ENCODE measurements at regions not wholly inside any gene's neighbourhood (a gene's known extent, or its start where the extent isn't known, plus 50 kb on each side); places are given as distances from the start of the nearest gene placed in this dataset.

- Mint-ChIP-seq H3K36me3 (ENCODE audit: insufficient read depth, unreplicated experiment) (no peaks in the 10 kb centered on the region), H3K4me3 (ENCODE audit: unreplicated experiment) (no peak overlapping the region), H3K27ac (ENCODE audit: low read depth, unreplicated experiment) (no peak overlapping the region), H3K9me3 (ENCODE audit: unreplicated experiment) (no peaks in the 10 kb centered on the region), H3K27me3 (ENCODE audit: insufficient read depth, unreplicated experiment) (no peaks in the 10 kb centered on the region), H3K4me1 (ENCODE audit: insufficient read depth, unreplicated experiment) (peaks cover 6% of the 10 kb centered on the region)
- no peak for DNase-seq (ENCODE audit: unreplicated experiment)
- CTCF ChIA-PET, result interaction anchor here (0.6 kb wide), 1 partner anchor 425 kb away, joined by 3 read pairs; no protein-coding TSS in a partner anchor
- intact Hi-C loops (cut with micrococcal nuclease), result no loop called here
- BruUV-seq (replicated peaks), result no TSS peak
- TF ChIP-seq CTCF (IDR thresholded peaks at IDR 0.05; ENCODE audit: unreplicated experiment), result no peak
- POLR2A ChIA-PET, result no interaction called here
These were observed 125.4 kb upstream of the KLF12 start for GRCh38 chr13:74259641-74260040.

GRCh38 chr13:74258961-74259360, 124.8 kb upstream of the KLF12 start:
- no peak overlapping the region for H3K4me3 Mint-ChIP-seq (ENCODE audit: unreplicated experiment)
- no peaks in the 10 kb centered on the region for H3K9me3 Mint-ChIP-seq (ENCODE audit: unreplicated experiment)
- no TSS peak for BruUV-seq (replicated peaks)
- TF ChIP-seq CTCF (IDR thresholded peaks at IDR 0.05; ENCODE audit: unreplicated experiment), result no peak
- no peaks in the 10 kb centered on the region for H3K36me3 Mint-ChIP-seq (ENCODE audit: insufficient read depth, unreplicated experiment)
- no peak for DNase-seq (ENCODE audit: unreplicated experiment)
- intact Hi-C loops (cut with micrococcal nuclease), result no loop called here
- peaks cover 6% of the 10 kb centered on the region for H3K4me1 Mint-ChIP-seq (ENCODE audit: insufficient read depth, unreplicated experiment)
- CTCF ChIA-PET, result interaction anchor here (2.1 kb wide), 1 partner anchor 9 kb away, joined by 5 read pairs; no protein-coding TSS in a partner anchor
- POLR2A ChIA-PET, result no interaction called here
- no peak overlapping the region for H3K27ac Mint-ChIP-seq (ENCODE audit: low read depth, unreplicated experiment)
- H3K27me3 Mint-ChIP-seq (ENCODE audit: insufficient read depth, unreplicated experiment), result no peaks in the 10 kb centered on the region

GRCh38 chr13:74256969-74257368, 122.8 kb upstream of the KLF12 start:
- POLR2A ChIA-PET, result no interaction called here
- no peak overlapping the region for H3K27ac Mint-ChIP-seq (ENCODE audit: low read depth, unreplicated experiment)
- DNase-seq (ENCODE audit: unreplicated experiment), result no peak
- H3K9me3 Mint-ChIP-seq (ENCODE audit: unreplicated experiment), result no peaks in the 10 kb centered on the region
- BruUV-seq (replicated peaks), result no TSS peak
- CTCF ChIA-PET, result interaction anchor here (2.1 kb wide), 1 partner anchor 11 kb away, joined by 5 read pairs; no protein-coding TSS in a partner anchor
- no peaks in the 10 kb centered on the region for H3K36me3 Mint-ChIP-seq (ENCODE audit: insufficient read depth, unreplicated experiment)
- no peak for TF ChIP-seq CTCF (IDR thresholded peaks at IDR 0.05; ENCODE audit: unreplicated experiment)
- peaks cover 17% of the 10 kb centered on the region for H3K4me1 Mint-ChIP-seq (ENCODE audit: insufficient read depth, unreplicated experiment)
- H3K4me3 Mint-ChIP-seq (ENCODE audit: unreplicated experiment), result no peak overlapping the region
- intact Hi-C loops (cut with micrococcal nuclease), result no loop called here
- no peaks in the 10 kb centered on the region for H3K27me3 Mint-ChIP-seq (ENCODE audit: insufficient read depth, unreplicated experiment)

GRCh38 chr13:74253161-74253560, 119.0 kb upstream of the KLF12 start:
- DNase-seq (ENCODE audit: unreplicated experiment), result no peak
- CTCF ChIA-PET, result interaction anchor here (0.7 to 1.6 kb wide), 3 partner anchors 34 to 917 kb away, joined by 3 to 6 read pairs (median 5); no protein-coding TSS in a partner anchor

More at GRCh38 chr13:74253161-74253560, 119.0 kb upstream of the KLF12 start:
- intact Hi-C loops (cut with micrococcal nuclease), result no loop called here
- Mint-ChIP-seq H3K27me3 (ENCODE audit: insufficient read depth, unreplicated experiment) (no peaks in the 10 kb centered on the region), H3K27ac (ENCODE audit: low read depth, unreplicated experiment) (no peak overlapping the region), H3K4me1 (ENCODE audit: insufficient read depth, unreplicated experiment) (peaks cover 40% of the 10 kb centered on the region), H3K9me3 (ENCODE audit: unreplicated experiment) (peaks cover 9% of the 10 kb centered on the region), H3K4me3 (ENCODE audit: unreplicated experiment) (no peak overlapping the region), H3K36me3 (ENCODE audit: insufficient read depth, unreplicated experiment) (no peaks in the 10 kb centered on the region)
- TF ChIP-seq CTCF (IDR thresholded peaks at IDR 0.05; ENCODE audit: unreplicated experiment), result no peak
- BruUV-seq (replicated peaks), result no TSS peak
- POLR2A ChIA-PET, result interaction anchor here (1.0 kb wide), 1 partner anchor 872 kb away, joined by 3 read pairs; no protein-coding TSS in a partner anchor
